ENCODE measurements at regions not wholly inside any gene's neighbourhood (a gene's known extent, or its start where the extent isn't known, plus 50 kb on each side); places are given as distances from the start of the nearest gene placed in this dataset.

- TF ChIP-seq CTCF (conservative IDR thresholded peaks at IDR 0.05; ENCODE audit: low read depth, low read length), result no peak
- no peak for TF ChIP-seq EZH2phosphoT487 (IDR thresholded peaks at IDR 0.05; ENCODE audit: borderline replicate concordance, low read length)
Measured at GRCh38 chr13:73738626-73739025, 395.6 kb downstream of the KLF12 start.

Measured in PC-3 (cell line).